HCT116 (cell line): ENCODE measurements at regions not wholly inside any gene's neighbourhood (a gene's known extent, or its start where the extent isn't known, plus 50 kb on each side); places are given as distances from the start of the nearest gene placed in this dataset.

ENCODE experiments used
- ATAC-seq: fragments of 200-7000 bp; cut with Tn5 transposase; 2 replicates; pipeline ENCODE4 v1.9.1; 2020; ENCODE audit warnings: mild to moderate bottlenecking, moderate library complexity
- BruUV-seq: library from RNA; stranded (reverse); fragments of 400-500 nt; replicated peaks from 2 replicates; lab custom pipeline; 2021; lab: Mats Ljungman, UMichigan
- CTCF ChIA-PET: fragments of 300-600 bp; sonication (Branson Sonifier 250); formaldehyde crosslinking; loops from one replicate; lab custom pipeline; 2021; ENCODE audit warnings: antibody characterized with exemption; lab: Charles Lee
- POLR2A ChIA-PET: fragments of 300-600, 350-600 bp; sonication (Branson Sonifier 250); formaldehyde crosslinking; loops from one replicate; lab custom pipeline; 2021; ENCODE audit warnings: antibody characterized with exemption; lab: Charles Lee
- RAD21 ChIA-PET, 2 experiments: fragments of 300-600 bp; sonication (Branson Sonifier 250); formaldehyde crosslinking; loops; one replicate each; lab custom pipeline; 2023; ENCODE audit warnings: low total read pairs in 2 of 2; ENCODE audit not compliant: uncharacterized antibody in 2 of 2, unreplicated experiment in 2 of 2, low non-redundant PET in 1 of 2; lab: Charles Lee
- DNase-seq: peaks from one replicate; pipeline ENCODE4 v3.0.0-alpha.2; 2010; ENCODE audit warnings: low read depth, low spot score
- H2AFZ ChIP-seq: fragments of 200-600 bp; shearing (Covaris generic), sonication (generic); 2 replicates; pipeline ENCODE4 v1.6.1; 2017; ENCODE audit warnings: low read depth, mixed run types, mixed read lengths, antibody characterized with exemption, low read length; ENCODE audit not compliant: poor library complexity, severe bottlenecking
- H3K27ac ChIP-seq: 2 replicates; pipeline ENCODE4 v1.5.1; 2012; ENCODE audit warnings: low read depth, low read length
- H3K27me3 ChIP-seq: fragments of 200-600 bp; sonication (generic); 2 replicates; pipeline ENCODE4 v1.6.1; 2016; ENCODE audit warnings: mixed run types, low read length, mixed read lengths; ENCODE audit not compliant: insufficient read depth
- H3K36me3 ChIP-seq, 2 experiments: fragments of 200-500 bp in 1 of 2; fragments of 200-600 bp in 1 of 2; sonication (Bioruptor generic) in 1 of 2; sonication (generic) in 1 of 2; 2 replicates each; pipeline versions ENCODE4 v1.5.1 to v1.6.1; 2014 to 2016; ENCODE audit warnings: low read length in 2 of 2, inconsistent platforms in 1 of 2, mixed read lengths in 1 of 2, mixed run types in 1 of 2; ENCODE audit not compliant: insufficient read depth in 2 of 2, control insufficient read depth in 1 of 2
- H3K4me1 ChIP-seq, 2 experiments: fragments of 200-600 bp in 1 of 2; sonication (generic) in 1 of 2; 2 replicates each; pipeline versions ENCODE4 v1.5.1 to v1.6.1; 2012 to 2017; ENCODE audit warnings: low read length in 2 of 2, inconsistent platforms in 1 of 2, mild to moderate bottlenecking in 1 of 2, mixed read lengths in 1 of 2, mixed run types in 1 of 2, moderate library complexity in 1 of 2; ENCODE audit not compliant: insufficient read depth in 2 of 2, control insufficient read depth in 1 of 2
- H3K4me2 ChIP-seq: fragments of 200-600 bp; sonication (generic); 2 replicates; pipeline ENCODE4 v1.6.1; 2017; ENCODE audit warnings: mixed run types, low read length, mixed read lengths
- H3K4me3 ChIP-seq, 2 experiments: fragments of 200-600 bp in 1 of 2; sonication (generic) in 1 of 2; replicated peaks in 1 of 2; 2 replicates each; pipeline ENCODE4 v1.5.1; 2011 to 2016; ENCODE audit warnings: low read length in 2 of 2, control low read depth in 1 of 2, low read depth in 1 of 2, mild to moderate bottlenecking in 1 of 2, mixed read lengths in 1 of 2, mixed run types in 1 of 2
- H3K79me2 ChIP-seq: fragments of 200-600 bp; sonication (generic); 2 replicates; pipeline ENCODE4 v1.6.1; 2017; ENCODE audit warnings: mild to moderate bottlenecking, mixed run types, low read length, moderate library complexity, mixed read lengths; ENCODE audit not compliant: insufficient read depth
- H3K9ac ChIP-seq: fragments of 200-600 bp; sonication (generic); 2 replicates; pipeline ENCODE4 v1.6.1; 2016; ENCODE audit warnings: low read length, mixed read lengths
- H3K9me2 ChIP-seq: fragments of 200-600 bp; sonication (generic), shearing (Covaris generic); 2 replicates; pipeline ENCODE4 v1.6.1; 2017; ENCODE audit warnings: mixed run types, mild to moderate bottlenecking, moderate library complexity; ENCODE audit not compliant: insufficient read depth
- H3K9me3 ChIP-seq, 2 experiments: fragments of 200-500 bp in 1 of 2; fragments of 200-600 bp in 1 of 2; sonication (Bioruptor generic) in 1 of 2; sonication (generic) in 1 of 2; 2 replicates each; pipeline ENCODE4 v1.6.1; 2014 to 2017; ENCODE audit warnings: low read length in 2 of 2, mixed read lengths in 2 of 2, inconsistent platforms in 1 of 2, low read depth in 1 of 2, mild to moderate bottlenecking in 1 of 2, mixed run types in 1 of 2, moderate library complexity in 1 of 2; ENCODE audit not compliant: control insufficient read depth in 1 of 2, insufficient read depth in 1 of 2
- H4K20me1 ChIP-seq: fragments of 200-600 bp; sonication (generic), shearing (Covaris generic); 2 replicates; pipeline ENCODE4 v1.6.1; 2017; ENCODE audit warnings: mixed run types, mild to moderate bottlenecking, moderate library complexity; ENCODE audit not compliant: insufficient read depth
- CBX3 ChIP-seq: IDR thresholded peaks from 2 replicates; pipeline ENCODE4 v1.6.1; 2012; ENCODE audit warnings: low read depth
- CEBPB ChIP-seq: IDR thresholded peaks from 2 replicates; pipeline ENCODE4 v1.6.1; 2012; ENCODE audit warnings: low read depth
- EGR1 ChIP-seq: IDR thresholded peaks from 2 replicates; pipeline ENCODE4 v1.6.1; 2012; ENCODE audit warnings: low read depth
- EZH2 ChIP-seq: fragments of 200-600 bp; sonication (generic); IDR thresholded peaks from 2 replicates; pipeline ENCODE4 v1.6.1; 2017; ENCODE audit warnings: antibody characterized with exemption, mixed run types
- EZH2phosphoT487 ChIP-seq: fragments of 200-600 bp; IDR thresholded peaks from 2 replicates; pipeline ENCODE4 v1.6.1; 2018; ENCODE audit warnings: antibody characterized with exemption, borderline replicate concordance
- JUND ChIP-seq: IDR thresholded peaks from 2 replicates; pipeline ENCODE4 v1.6.1; 2012
- MAX ChIP-seq: IDR thresholded peaks from 2 replicates; pipeline ENCODE4 v1.6.1; 2012
- RAD21 ChIP-seq: IDR thresholded peaks from 2 replicates; pipeline ENCODE4 v1.6.1; 2012; ENCODE audit warnings: low read depth, mild to moderate bottlenecking
- REST ChIP-seq: IDR thresholded peaks from 2 replicates; pipeline ENCODE4 v1.6.1; 2012; ENCODE audit warnings: low read depth
- ZFX ChIP-seq: fragments of 450-650 bp; IDR thresholded peaks from 2 replicates; pipeline ENCODE4 v1.6.1; 2017
- intact Hi-C: fragments of 100-400 bp; cut with micrococcal nuclease; formaldehyde crosslinking; loops from 2 replicates; pipeline ENCODE4 v1.10.0; 2022
- TF ChIP-seq, protein P1 (sequence below): IDR thresholded peaks from 2 replicates; pipeline ENCODE4 v1.6.1; 2011; ENCODE audit warnings: mild to moderate bottlenecking, low read length, moderate library complexity; ENCODE audit not compliant: insufficient replicate concordance; ENCODE audit errors: extremely low read depth

DNA sequence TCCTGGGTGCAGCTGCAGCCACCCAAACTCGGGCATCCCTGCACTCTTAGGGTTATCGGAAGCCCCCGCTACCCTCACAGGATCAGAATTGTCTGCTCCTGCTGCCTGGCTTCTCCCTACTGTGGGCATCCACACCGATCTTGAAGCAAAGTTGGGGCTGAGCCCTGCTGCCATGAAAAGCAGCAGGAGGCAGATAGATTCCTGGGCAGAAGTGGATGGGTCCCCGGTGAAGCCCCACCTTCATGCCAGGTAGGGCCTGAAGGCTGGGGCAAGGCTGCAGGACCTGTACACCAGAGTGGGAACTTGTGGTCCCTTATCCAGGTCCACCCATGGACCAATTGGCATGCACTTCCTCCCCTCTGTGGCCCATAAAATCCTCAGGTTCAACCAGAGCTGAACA lies 922.6 kb upstream of the KCND2 start:
- RAD21 ChIA-PET = no interaction called here
- Histone ChIP-seq H4K20me1 (no peaks in the 10 kb centered on the region), H3K27me3 (no peaks in the 10 kb centered on the region), H2AFZ (no peak overlapping the region), H3K4me3 (no peak overlapping the region), H3K4me2 (no peak overlapping the region), H3K9me2 (no peaks in the 10 kb centered on the region), H3K9ac (no peak overlapping the region), H3K4me1 (no peaks in the 10 kb centered on the region), H3K79me2 (no peaks in the 10 kb centered on the region), H3K9me3 (no peaks in the 10 kb centered on the region), H3K27ac (no peak overlapping the region), H3K36me3 (no peaks in the 10 kb centered on the region)
- intact Hi-C loops = no loop called here
- BruUV-seq = no TSS peak
- POLR2A ChIA-PET = no interaction called here
- ATAC-seq (no peak), DNase-seq (no peak)
- CTCF ChIA-PET = no interaction called here
- TF ChIP-seq RAD21 (no peak), JUND (no peak), CBX3 (no peak), EZH2phosphoT487 (no peak), REST (no peak), EZH2 (no peak), ZFX (no peak), CEBPB (no peak), EGR1 (no peak), MAX (no peak)
- TF ChIP-seq, protein P1, sequence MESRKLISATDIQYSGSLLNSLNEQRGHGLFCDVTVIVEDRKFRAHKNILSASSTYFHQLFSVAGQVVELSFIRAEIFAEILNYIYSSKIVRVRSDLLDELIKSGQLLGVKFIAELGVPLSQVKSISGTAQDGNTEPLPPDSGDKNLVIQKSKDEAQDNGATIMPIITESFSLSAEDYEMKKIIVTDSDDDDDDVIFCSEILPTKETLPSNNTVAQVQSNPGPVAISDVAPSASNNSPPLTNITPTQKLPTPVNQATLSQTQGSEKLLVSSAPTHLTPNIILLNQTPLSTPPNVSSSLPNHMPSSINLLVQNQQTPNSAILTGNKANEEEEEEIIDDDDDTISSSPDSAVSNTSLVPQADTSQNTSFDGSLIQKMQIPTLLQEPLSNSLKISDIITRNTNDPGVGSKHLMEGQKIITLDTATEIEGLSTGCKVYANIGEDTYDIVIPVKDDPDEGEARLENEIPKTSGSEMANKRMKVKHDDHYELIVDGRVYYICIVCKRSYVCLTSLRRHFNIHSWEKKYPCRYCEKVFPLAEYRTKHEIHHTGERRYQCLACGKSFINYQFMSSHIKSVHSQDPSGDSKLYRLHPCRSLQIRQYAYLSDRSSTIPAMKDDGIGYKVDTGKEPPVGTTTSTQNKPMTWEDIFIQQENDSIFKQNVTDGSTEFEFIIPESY = no peak
